Prostate gland (tissue), 2 donors: ENCODE measurements at regions not wholly inside any gene's neighbourhood (a gene's known extent, or its start where the extent isn't known, plus 50 kb on each side); places are given as distances from the start of the nearest gene placed in this dataset.

Experiments
- POLR2A ChIP-seq: fragments of 450-650 bp; IDR thresholded peaks from one replicate; pipeline ENCODE4 v1.6.1; 2016; ENCODE audit warnings: antibody characterized with exemption, mild to moderate bottlenecking
- POLR2AphosphoS5 ChIP-seq: sonication (generic); formaldehyde crosslinking; IDR thresholded peaks from one replicate; pipeline ENCODE4 v1.6.1; 2017; ENCODE audit warnings: antibody characterized with exemption
- TF ChIP-seq, protein P1 (sequence below), 4 experiments: fragments of 200-600 bp in 2 of 4; fragments of 450-650 bp in 2 of 4; sonication (generic) in 2 of 4; IDR thresholded peaks; 1 replicate in 3 of 4; 2 replicates in 1 of 4; pipeline ENCODE4 v1.5.1; 2016 to 2019; ENCODE audit warnings: antibody characterized with exemption in 4 of 4, mild to moderate bottlenecking in 2 of 4, moderate library complexity in 2 of 4

DNA sequence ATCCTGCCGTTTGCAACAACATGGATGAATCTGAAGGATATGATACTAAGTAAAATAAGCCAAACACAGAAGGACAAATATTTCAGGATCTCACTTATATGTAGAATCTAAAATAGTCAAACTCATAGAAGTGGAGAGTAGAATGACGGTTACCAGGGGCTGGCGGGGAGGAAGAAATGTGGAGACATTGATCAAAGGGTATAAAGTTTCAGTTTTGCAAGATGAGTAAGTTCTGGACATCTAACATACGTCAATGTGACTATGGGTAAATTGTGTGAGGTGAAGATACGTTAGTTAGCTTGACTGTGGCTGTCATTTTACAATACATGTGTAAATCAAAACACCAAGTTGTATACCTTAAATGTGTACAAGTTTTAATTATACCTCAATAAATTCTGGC, 200.3 kb downstream of the SNX18 start:
- TF ChIP-seq, protein P1, sequence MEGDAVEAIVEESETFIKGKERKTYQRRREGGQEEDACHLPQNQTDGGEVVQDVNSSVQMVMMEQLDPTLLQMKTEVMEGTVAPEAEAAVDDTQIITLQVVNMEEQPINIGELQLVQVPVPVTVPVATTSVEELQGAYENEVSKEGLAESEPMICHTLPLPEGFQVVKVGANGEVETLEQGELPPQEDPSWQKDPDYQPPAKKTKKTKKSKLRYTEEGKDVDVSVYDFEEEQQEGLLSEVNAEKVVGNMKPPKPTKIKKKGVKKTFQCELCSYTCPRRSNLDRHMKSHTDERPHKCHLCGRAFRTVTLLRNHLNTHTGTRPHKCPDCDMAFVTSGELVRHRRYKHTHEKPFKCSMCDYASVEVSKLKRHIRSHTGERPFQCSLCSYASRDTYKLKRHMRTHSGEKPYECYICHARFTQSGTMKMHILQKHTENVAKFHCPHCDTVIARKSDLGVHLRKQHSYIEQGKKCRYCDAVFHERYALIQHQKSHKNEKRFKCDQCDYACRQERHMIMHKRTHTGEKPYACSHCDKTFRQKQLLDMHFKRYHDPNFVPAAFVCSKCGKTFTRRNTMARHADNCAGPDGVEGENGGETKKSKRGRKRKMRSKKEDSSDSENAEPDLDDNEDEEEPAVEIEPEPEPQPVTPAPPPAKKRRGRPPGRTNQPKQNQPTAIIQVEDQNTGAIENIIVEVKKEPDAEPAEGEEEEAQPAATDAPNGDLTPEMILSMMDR (IDR thresholded peaks at IDR 0.05): no peak
- TF ChIP-seq POLR2AphosphoS5 (no peak), POLR2A (no peak)
